ENCODE measurements at regions not wholly inside any gene's neighbourhood (a gene's known extent, or its start where the extent isn't known, plus 50 kb on each side); places are given as distances from the start of the nearest gene placed in this dataset.

- no peaks in the 10 kb centered on the region for H3K27me3 ChIP-seq (replicated peaks; ENCODE audit: insufficient read depth)
- no peaks in the 10 kb centered on the region for H3K4me1 ChIP-seq (ENCODE audit: insufficient read depth)
- H3K9me2 ChIP-seq (ENCODE audit: insufficient read depth) = no peaks in the 10 kb centered on the region; the same call in 1 of the 2 replicates
- H3F3A ChIP-seq (ENCODE audit: insufficient read depth) = no peaks in the 10 kb centered on the region
- no peaks in the 10 kb centered on the region for H4K20me1 ChIP-seq (ENCODE audit: insufficient read depth)
- no peak overlapping the region for H3K27ac ChIP-seq
- H3K9ac ChIP-seq = no peak overlapping the region
- H3K4me3 ChIP-seq = no peak overlapping the region
- H3K36me3 ChIP-seq (ENCODE audit: low read depth) = no peaks in the 10 kb centered on the region
- H3K4me2 ChIP-seq (ENCODE audit: unreplicated experiment) = no peak overlapping the region
- TF ChIP-seq EZH2phosphoT487 (IDR thresholded peaks at IDR 0.05; ENCODE audit: insufficient read depth, low read depth) = no peak
- WGBS, 2 experiments (ENCODE audit: low coverage in 1 of 2, low lambda C conversion rate in 2 of 2, missing lambda C conversion rate in 2 of 2) = 90 to 93% methylated on average over 7 of the region's 7 CpGs
- in situ Hi-C loops (cut with MboI) = no loop called here
- H2AFZ ChIP-seq = no peak overlapping the region
- H3K9me3 ChIP-seq (ENCODE audit: low read depth) = no peaks in the 10 kb centered on the region
- no peaks in the 10 kb centered on the region for H3K79me2 ChIP-seq (ENCODE audit: insufficient read depth)
- DNase-seq = no peak
Measured at GRCh38 chr13:38002606-38003005, 133.0 kb upstream of the TRPC4 start.

- Histone ChIP-seq H3K36me3 (ENCODE audit: low read depth) (no peaks in the 10 kb centered on the region), H3K9ac (no peak overlapping the region), H3K4me1 (ENCODE audit: insufficient read depth) (no peaks in the 10 kb centered on the region), H2AFZ (no peak overlapping the region), H3K4me2 (ENCODE audit: unreplicated experiment) (no peak overlapping the region), H3K79me2 (ENCODE audit: insufficient read depth) (no peaks in the 10 kb centered on the region), H4K20me1 (ENCODE audit: insufficient read depth) (no peaks in the 10 kb centered on the region), H3K9me2 (ENCODE audit: insufficient read depth) (no peaks in the 10 kb centered on the region; the same call in 1 of the 2 replicates), H3K9me3 (ENCODE audit: low read depth) (no peaks in the 10 kb centered on the region), H3K27ac (no peak overlapping the region), H3F3A (ENCODE audit: insufficient read depth) (no peaks in the 10 kb centered on the region), H3K4me3 (no peak overlapping the region), H3K27me3 (replicated peaks; ENCODE audit: insufficient read depth) (no peaks in the 10 kb centered on the region)
- DNase-seq = no peak
- TF ChIP-seq EZH2phosphoT487 (IDR thresholded peaks at IDR 0.05; ENCODE audit: insufficient read depth, low read depth) (no peak), EZH2 (IDR thresholded peaks at IDR 0.05; ENCODE audit: insufficient read depth, poor library complexity, severe bottlenecking) (no peak)
- in situ Hi-C loops (cut with MboI) = no loop called here
Measured at GRCh38 chr13:37997641-37998040, 128.1 kb upstream of the TRPC4 start.

- H3K9me2 ChIP-seq (ENCODE audit: insufficient read depth) = no peaks in the 10 kb centered on the region
- H3K27ac ChIP-seq = no peak overlapping the region
- 0% methylated on average over 1 of the region's 1 CpG for WGBS, 2 experiments (ENCODE audit: low coverage in 1 of 2, low lambda C conversion rate in 2 of 2, missing lambda C conversion rate in 2 of 2)
- H3K4me2 ChIP-seq (ENCODE audit: unreplicated experiment) = no peak overlapping the region
- H3F3A ChIP-seq (ENCODE audit: insufficient read depth) = no peaks in the 10 kb centered on the region
- H3K4me1 ChIP-seq (ENCODE audit: insufficient read depth) = no peaks in the 10 kb centered on the region
- no peaks in the 10 kb centered on the region for H3K27me3 ChIP-seq (replicated peaks; ENCODE audit: insufficient read depth)
- in situ Hi-C loops (cut with MboI) = no loop called here
- H3K9ac ChIP-seq = no peak overlapping the region
- DNase-seq = peak; percentile 8
- H3K36me3 ChIP-seq (ENCODE audit: low read depth) = no peaks in the 10 kb centered on the region
- no peaks in the 10 kb centered on the region for H4K20me1 ChIP-seq (ENCODE audit: insufficient read depth)
- H2AFZ ChIP-seq = no peak overlapping the region
- H3K4me3 ChIP-seq = no peak overlapping the region
- H3K79me2 ChIP-seq (ENCODE audit: insufficient read depth) = no peaks in the 10 kb centered on the region
- TF ChIP-seq EZH2phosphoT487 (IDR thresholded peaks at IDR 0.05; ENCODE audit: insufficient read depth, low read depth) = no peak
- no peak for TF ChIP-seq EZH2 (IDR thresholded peaks at IDR 0.05; ENCODE audit: insufficient read depth, poor library complexity, severe bottlenecking)
- no peaks in the 10 kb centered on the region for H3K9me3 ChIP-seq (ENCODE audit: low read depth)
Measured at GRCh38 chr13:37995092-37995491, 125.5 kb upstream of the TRPC4 start.

GRCh38 chr13:37986811-37987210, 117.2 kb upstream of the TRPC4 start:
- Histone ChIP-seq H3K27ac (no peak overlapping the region), H2AFZ (no peak overlapping the region), H4K20me1 (ENCODE audit: insufficient read depth) (no peaks in the 10 kb centered on the region), H3K4me3 (no peak overlapping the region), H3K36me3 (ENCODE audit: low read depth) (no peaks in the 10 kb centered on the region), H3K9me2 (ENCODE audit: insufficient read depth) (no peaks in the 10 kb centered on the region), H3F3A (ENCODE audit: insufficient read depth) (no peaks in the 10 kb centered on the region), H3K9me3 (ENCODE audit: low read depth) (no peaks in the 10 kb centered on the region), H3K4me2 (ENCODE audit: unreplicated experiment) (no peak overlapping the region), H3K4me1 (ENCODE audit: insufficient read depth) (no peaks in the 10 kb centered on the region), H3K9ac (no peak overlapping the region), H3K79me2 (ENCODE audit: insufficient read depth) (no peaks in the 10 kb centered on the region), H3K27me3 (replicated peaks; ENCODE audit: insufficient read depth) (no peaks in the 10 kb centered on the region)
- WGBS, 2 experiments (ENCODE audit: low coverage in 1 of 2, low lambda C conversion rate in 2 of 2, missing lambda C conversion rate in 2 of 2) = 84 to 94% methylated on average over 1 of the region's 1 CpG
- TF ChIP-seq EZH2 (IDR thresholded peaks at IDR 0.05; ENCODE audit: insufficient read depth, poor library complexity, severe bottlenecking) (no peak), EZH2phosphoT487 (IDR thresholded peaks at IDR 0.05; ENCODE audit: insufficient read depth, low read depth) (no peak)
- in situ Hi-C loops (cut with MboI) = no loop called here
- no peak for DNase-seq

DNA sequence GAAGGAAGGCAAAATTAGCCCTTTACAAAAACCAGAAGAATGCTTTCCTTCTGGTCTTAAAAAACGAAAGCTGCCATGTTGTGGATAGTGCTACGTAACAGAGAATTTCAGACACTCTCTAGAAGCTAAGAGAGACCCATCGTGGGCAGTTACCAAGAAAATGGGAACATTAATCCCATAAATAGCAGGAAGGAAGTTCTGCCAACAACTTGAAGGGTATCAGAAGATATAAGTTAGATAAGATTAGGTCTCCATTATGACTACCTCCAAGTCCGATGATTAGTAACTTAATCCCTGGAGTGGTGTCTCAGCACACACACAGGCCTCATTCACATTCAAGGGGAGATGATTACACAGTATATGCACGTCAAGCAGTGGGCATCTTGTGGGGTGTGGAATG, 115.7 kb upstream of the TRPC4 start:
- no peak overlapping the region for H3K4me2 ChIP-seq (ENCODE audit: unreplicated experiment)
- no peaks in the 10 kb centered on the region for H4K20me1 ChIP-seq (ENCODE audit: insufficient read depth)
- no peaks in the 10 kb centered on the region for H3K9me3 ChIP-seq (ENCODE audit: low read depth)
- no peaks in the 10 kb centered on the region for H3K27me3 ChIP-seq (replicated peaks; ENCODE audit: insufficient read depth)
- H3K9me2 ChIP-seq (ENCODE audit: insufficient read depth) = no peaks in the 10 kb centered on the region
- no peak for DNase-seq
- 80 to 82% methylated on average over 5 of the region's 5 CpGs for WGBS, 2 experiments (ENCODE audit: low coverage in 1 of 2, low lambda C conversion rate in 2 of 2, missing lambda C conversion rate in 2 of 2)
- in situ Hi-C loops (cut with MboI) = no loop called here
- no peaks in the 10 kb centered on the region for H3F3A ChIP-seq (ENCODE audit: insufficient read depth)
- no peaks in the 10 kb centered on the region for H3K36me3 ChIP-seq (ENCODE audit: low read depth)
- no peak overlapping the region for H2AFZ ChIP-seq
- no peaks in the 10 kb centered on the region for H3K79me2 ChIP-seq (ENCODE audit: insufficient read depth)
- no peak overlapping the region for H3K9ac ChIP-seq
- no peaks in the 10 kb centered on the region for H3K4me1 ChIP-seq (ENCODE audit: insufficient read depth)
- TF ChIP-seq EZH2phosphoT487 (IDR thresholded peaks at IDR 0.05; ENCODE audit: insufficient read depth, low read depth) (no peak), EZH2 (IDR thresholded peaks at IDR 0.05; ENCODE audit: insufficient read depth, poor library complexity, severe bottlenecking) (no peak)
- H3K27ac ChIP-seq = no peak overlapping the region
- no peak overlapping the region for H3K4me3 ChIP-seq

Data from GM23248 (cell line).